HuH-7 (cell line): ENCODE measurements at regions not wholly inside any gene's neighbourhood (a gene's known extent, or its start where the extent isn't known, plus 50 kb on each side); places are given as distances from the start of the nearest gene placed in this dataset.

Experiments
- DNase-seq: peaks from one replicate; pipeline ENCODE4 v3.0.0; 2011; ENCODE audit warnings: low spot score

GRCh38 chr4:8774071-8774470, 97.6 kb downstream of the HMX1 start:
- no peak for DNase-seq

DNA sequence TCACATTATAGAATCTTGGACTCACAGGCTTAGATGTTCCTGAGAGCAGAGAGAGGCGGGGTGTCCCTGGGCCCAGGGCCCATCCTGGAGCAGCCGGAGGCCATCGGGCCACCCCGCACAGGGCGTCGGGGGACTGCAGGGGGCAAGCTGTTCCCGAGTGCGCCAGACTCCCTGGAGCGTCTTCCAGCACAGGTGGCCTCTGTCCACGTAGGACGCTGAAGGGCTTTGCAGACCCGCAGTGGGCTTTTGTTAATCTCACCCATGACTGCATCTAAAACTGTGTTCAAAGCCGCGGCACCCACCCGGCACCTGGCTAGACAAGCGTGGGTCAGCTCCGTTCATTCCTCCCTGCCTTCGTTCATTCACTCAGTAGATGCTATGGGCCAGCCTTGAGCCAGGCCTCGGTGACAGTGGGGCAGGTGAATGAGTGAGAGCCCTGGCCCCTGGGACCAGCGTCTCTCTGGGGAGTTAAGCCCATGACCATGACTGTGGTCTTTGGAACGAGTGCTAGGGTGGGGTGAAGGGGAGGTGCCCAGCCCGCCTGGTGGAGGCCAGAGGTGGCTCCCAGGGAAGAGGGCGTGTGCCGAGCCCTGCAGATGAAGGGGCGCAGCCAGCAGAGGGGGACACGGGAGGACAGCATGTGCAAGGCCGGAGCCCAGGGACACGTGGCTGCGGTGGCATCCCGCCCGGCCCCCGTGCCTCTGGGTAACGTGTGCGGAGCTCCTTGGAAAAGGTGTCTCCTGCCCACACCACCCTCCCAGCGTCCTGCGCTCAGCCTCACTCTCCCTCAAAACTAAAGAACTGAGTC, 98.3 kb downstream of the HMX1 start:
- DNase-seq, result no peak

DNA sequence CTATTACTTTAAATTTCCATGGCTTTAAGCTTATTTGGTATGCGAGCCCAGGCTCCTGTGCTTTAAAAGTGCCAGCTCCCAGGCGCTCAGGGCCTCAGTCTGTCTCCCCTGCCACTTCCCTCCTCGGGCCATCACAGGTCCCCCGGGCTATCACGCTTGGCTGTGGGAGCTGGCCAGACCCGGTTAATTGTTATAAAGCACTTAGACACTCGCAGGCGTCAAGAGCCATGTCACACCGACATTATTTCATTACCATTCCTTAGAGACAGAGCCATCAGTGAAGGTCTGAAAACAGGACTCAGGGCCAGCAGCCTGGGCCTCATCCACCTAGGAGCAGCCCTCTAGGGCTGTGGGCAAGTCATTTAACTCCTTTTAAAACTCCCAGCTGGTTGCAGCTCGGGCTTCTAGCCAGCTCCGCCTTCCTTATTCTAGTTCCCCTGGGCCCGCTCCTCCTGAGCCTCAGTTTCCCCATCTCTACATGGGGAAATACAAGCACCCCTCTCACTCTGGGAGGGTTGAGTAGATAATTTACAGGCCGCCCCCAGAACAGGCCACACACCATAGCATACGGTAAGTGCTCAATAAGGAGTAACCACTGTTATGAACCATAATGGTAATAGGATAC, 99.0 kb downstream of the HMX1 start:
- no peak for DNase-seq

GRCh38 chr4:8771666-8772065, 100.0 kb downstream of the HMX1 start:
- DNase-seq, result no peak

- DNase-seq, result no peak
Measured at GRCh38 chr4:8771258-8771590, 100.4 kb downstream of the HMX1 start.

DNA sequence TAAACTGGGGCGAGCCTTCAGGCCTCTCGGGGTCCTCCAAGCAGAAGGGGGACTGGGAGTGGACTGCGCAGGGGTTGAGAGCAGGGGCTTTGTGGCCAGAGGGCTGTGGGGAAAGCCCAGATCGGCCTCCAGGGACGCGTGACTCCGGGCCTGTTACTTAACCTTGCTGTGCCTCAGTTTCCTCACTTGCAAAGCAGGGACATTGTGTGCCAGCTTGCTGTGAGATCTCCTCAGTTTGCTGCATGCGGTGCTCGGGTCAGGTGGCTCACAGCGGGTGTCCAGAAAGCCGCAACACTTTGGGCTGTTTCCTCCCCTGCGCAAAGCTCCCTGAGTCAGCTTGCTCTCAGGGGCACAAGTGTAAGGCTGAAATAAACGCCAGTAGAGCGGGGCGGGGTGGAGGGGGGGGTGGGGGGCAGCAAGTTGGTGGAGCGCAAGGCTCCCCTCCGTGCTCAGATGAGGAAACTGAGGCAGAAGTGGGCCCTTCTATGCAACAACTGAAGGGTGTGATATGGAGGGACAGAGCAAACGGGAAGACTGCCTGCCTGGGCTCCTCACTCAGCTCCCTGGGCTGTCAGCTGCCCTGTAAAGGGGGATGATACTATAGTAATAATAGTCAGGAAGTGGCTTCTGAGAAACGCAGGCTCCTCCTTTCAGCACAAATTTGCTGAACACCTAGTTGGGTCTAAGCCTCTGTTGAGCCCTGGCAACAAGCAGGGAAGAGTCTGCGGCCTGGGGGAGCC, 101.0 kb downstream of the HMX1 start:
- no peak for DNase-seq

DNA sequence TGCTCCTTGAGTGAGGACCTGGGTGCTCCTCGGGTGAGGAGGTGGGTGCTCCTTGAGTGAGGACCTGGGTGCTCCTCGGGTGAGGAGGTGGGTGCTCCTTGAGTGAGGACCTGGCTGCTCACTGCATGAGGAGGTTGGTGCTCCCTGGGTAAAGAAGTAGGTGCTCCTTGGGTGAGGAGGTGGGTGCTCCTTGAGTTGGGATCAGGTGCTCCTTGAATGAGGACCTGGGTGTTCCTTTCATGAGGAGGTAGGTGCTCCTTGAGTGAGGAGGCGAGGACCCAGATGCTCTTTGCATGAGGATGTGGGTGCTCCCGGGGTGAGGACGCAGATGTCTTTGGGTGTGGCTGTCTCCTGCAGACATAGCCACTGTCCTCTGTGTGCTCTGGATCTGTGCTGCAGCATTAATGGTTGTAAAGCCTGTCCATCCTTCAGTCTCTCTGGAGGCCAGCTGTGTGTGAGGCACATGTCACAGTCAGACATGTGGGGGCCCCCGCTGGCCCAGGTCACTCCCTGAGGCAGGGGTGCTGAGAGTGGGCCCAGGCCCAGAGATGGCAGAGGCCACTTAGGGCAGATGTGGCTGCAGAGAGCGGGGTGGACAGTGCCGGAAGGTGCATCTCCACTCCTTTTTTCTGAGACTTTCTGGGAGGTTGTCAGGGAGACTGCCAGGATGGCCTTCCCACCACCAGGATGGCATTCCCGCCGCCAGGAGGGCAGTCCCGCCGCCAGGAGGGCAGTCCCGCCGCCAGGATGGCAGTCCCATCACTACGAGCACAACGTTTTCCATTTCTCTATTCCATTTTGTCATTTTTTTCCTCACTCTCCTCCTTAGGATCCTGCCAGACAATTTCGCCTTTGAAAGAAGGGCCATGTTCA, 101.8 kb downstream of the HMX1 start:
- no peak for DNase-seq

- DNase-seq, result no peak
Measured at GRCh38 chr4:8768357-8768999, 103.2 kb downstream of the HMX1 start.

DNA sequence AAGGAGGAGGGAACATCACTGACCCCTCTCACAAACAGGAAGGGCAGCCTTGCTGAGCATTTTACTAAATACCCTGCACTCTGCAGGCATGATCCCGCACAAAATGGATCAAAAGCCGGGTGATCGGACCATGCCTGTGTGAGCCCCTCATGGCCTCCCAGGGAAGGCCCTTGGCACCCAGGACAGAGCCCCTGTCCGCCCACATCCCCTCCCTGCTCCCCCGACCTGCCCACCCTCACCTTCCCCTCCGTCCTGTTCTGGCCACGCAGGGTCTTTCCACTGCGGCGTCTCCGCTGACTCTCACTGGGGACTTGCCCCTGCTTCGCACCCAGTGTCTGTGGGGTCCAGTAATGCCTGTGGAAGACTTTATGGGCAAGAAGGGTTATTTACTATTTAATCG, 105.0 kb downstream of the HMX1 start:
- no peak for DNase-seq

DNA sequence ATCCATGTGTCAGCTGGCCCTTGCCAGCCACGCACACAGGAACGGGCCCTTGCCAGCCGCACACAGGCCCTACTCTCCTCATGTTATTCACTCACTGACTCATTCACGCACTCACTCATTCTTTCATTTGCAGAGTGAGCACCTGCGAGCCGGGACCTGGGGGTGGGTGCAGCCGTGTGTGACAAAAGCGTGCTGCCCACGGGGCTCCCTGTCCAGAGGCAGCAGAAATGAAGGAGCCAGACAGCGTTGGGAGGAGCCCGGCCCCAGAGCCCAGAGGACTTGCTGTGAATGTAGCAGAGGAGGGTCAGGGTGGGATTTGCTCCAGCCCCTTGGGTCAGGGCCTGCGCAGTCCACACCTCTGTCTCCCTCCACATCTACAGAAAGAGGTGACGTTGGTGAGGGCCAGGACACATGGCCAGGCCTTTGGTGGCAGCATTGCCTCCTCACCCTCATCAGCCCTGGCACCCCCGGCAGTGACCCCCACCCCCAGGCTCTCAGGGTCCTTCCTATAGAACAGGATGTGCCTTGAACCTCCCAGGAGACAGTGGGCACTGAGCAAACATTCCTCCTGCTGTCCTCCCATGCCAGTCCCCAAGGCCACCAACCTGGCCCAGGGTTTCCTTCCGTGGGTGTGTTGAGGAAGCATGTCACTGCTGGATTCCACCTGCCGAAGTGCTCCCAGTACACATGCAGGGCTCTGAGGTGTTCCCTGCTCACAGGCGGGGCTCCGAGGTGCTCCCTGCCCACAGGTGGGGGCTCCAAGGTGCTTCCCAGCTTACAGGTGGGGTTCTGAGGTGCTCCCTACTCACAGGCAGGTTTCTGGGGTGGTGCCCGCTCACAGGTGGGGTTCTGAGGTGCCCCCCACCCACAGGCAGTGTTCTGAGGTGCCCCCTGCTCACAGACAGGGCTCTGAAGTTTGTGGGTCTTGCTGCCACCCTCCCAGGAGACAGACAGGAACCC, 105.7 kb downstream of the HMX1 start:
- DNase-seq, result no peak

GRCh38 chr4:8765084-8765483, 106.6 kb downstream of the HMX1 start:
- DNase-seq, result no peak

DNA sequence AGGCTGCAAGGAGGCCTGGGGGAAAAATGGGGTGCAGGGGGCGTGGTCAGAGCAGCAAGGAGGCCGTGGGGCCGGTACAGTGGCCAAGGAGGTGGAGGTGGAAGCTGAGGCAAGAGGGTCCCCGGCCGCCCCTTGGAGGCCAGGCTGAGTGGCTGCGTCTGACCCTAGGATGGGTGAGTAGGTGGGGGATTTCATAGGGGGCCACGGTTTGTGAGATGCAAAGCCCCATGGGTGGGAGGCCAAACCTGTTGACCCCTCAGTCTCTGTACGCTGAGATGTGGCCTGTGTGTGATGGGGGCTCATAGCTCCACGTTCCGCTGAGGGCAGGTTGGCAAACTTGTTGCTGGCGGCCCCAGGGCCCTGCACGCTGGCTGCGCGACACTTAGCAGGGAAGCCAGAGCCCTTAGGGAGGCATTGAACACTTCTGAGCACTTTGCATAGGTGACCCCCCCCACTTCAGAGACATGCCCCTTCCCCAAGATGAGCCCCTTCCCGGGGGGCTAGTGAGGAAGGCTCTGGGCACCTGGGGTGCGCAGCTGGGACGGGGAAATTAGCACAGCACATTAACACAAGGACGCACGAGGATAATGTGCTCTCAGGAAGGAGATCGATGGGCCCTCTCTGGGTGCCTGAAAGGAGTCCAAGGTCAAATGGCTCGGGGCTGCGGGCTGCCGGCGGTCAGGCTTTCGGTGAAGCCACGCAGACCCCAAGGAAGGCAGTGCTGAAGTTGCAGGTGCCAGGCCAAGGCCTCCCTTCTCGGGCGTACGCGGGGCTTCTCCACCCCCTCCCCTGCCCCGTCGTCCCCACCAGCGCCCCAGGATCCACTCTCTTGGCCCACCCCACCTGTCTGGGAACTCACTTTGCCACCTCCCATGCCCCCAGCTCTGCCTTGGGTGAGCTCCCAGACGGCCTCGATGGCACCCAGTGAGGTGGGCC, 107.4 kb downstream of the HMX1 start:
- DNase-seq, result no peak

GRCh38 chr4:8762951-8763735, 108.5 kb downstream of the HMX1 start:
- DNase-seq, result no peak

GRCh38 chr4:8762356-8762755, 109.3 kb downstream of the HMX1 start:
- DNase-seq, result no peak

- DNase-seq, result no peak
Measured at GRCh38 chr4:8761824-8762205, 109.8 kb downstream of the HMX1 start.

DNA sequence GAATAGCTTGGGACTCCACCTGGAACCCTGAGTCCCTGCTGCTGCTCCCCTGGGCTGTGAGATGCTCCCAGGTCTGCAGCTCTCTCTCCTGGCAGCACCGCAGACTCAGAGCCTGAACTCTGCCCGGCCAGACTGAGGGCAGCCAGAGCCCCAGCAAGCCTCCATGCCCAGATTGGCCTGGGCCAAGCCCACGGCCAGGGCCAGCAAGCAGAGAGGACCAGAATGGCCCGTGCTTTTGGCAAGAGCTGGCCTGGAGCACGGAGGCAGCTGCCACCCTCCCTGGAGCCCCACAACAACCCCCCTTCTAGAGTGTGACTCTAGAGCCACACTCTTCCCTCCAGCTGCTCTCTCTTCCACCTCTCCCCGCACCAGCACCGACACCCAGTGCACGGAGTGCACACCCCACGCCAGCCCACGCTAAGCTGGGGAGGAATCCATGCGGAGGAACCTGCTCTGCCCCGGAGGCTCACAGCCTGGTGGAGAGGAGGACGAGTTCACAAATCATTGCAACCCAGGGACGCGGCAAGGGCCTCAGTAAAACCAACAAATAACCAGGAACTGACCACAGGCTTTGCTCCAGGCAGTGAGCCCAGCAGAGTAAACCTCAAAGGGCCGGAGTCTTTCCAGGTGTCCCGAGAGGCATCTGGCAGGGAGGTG, 110.3 kb downstream of the HMX1 start:
- DNase-seq, result no peak

DNA sequence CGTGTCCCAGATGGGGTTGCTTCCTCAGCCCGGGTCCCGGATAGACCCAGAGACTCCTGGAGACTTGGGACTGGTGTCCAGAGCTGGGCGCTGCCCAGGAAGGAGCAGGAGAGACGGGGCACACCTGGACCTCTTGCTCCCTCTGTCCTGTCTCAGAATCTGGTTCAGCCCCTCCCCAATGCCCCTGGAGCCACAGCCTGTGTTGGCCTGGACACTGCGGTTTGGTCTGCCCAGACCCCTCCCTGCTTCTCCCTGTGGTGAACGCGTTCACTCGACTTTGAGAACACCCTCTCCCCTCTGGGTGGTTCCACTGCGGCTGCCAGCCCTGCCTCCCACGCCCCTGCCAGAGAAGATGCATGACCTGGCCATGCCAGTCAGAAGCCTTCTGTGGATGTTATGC, 111.1 kb downstream of the HMX1 start:
- no peak for DNase-seq

GRCh38 chr4:8759987-8760386, 111.7 kb downstream of the HMX1 start:
- no peak for DNase-seq
